ENCODE measurements at regions not wholly inside any gene's neighbourhood (a gene's known extent, or its start where the extent isn't known, plus 50 kb on each side); places are given as distances from the start of the nearest gene placed in this dataset.

GRCh38 chr10:88082806-88083596 is 219.6 kb downstream of the PTEN start:
- DNase-seq = no peak

GRCh38 chr10:88083597-88083989 is 220.2 kb downstream of the PTEN start:
- DNase-seq = no peak

GRCh38 chr10:88086187-88086960 is 222.9 kb downstream of the PTEN start:
- no peak for DNase-seq

GRCh38 chr10:88088441-88089340 is 225.3 kb downstream of the PTEN start:
- DNase-seq = no peak

- DNase-seq = no peak
Observed at GRCh38 chr10:88089498-88089897, 226.1 kb downstream of the PTEN start.

- DNase-seq = no peak
Observed at GRCh38 chr10:88090568-88091214, 227.3 kb downstream of the PTEN start.

- no peak for DNase-seq
Observed at GRCh38 chr10:88091490-88092061, 228.2 kb downstream of the PTEN start.

- DNase-seq = no peak
Observed at GRCh38 chr10:88092265-88092664, 228.8 kb downstream of the PTEN start.

GRCh38 chr10:88092973-88093372 is 229.5 kb downstream of the PTEN start:
- DNase-seq = no peak

GRCh38 chr10:88094795-88095194 is 231.4 kb downstream of the PTEN start:
- no peak for DNase-seq

GRCh38 chr10:88095223-88095721 is 231.8 kb downstream of the PTEN start:
- DNase-seq = no peak

GRCh38 chr10:88095778-88096431 is 232.5 kb downstream of the PTEN start:
- no peak for DNase-seq

GRCh38 chr10:88097092-88097516 is 233.7 kb downstream of the PTEN start:
- DNase-seq = no peak

GRCh38 chr10:88097536-88097935 is 234.1 kb downstream of the PTEN start:
- no peak for DNase-seq

GRCh38 chr10:88100281-88100680 is 236.9 kb downstream of the PTEN start:
- DNase-seq = no peak

- DNase-seq = no peak
Observed at GRCh38 chr10:88101666-88102065, 238.2 kb downstream of the PTEN start.

GRCh38 chr10:88103576-88103975 is 240.2 kb downstream of the PTEN start:
- DNase-seq = no peak

GRCh38 chr10:88104223-88104622 is 240.8 kb downstream of the PTEN start:
- no peak for DNase-seq

GRCh38 chr10:88106366-88106765 is 242.9 kb downstream of the PTEN start:
- DNase-seq = peak in 1 of 51 donors; percentile 3

Data from hypothalamus (tissue), 51 donors.